Activated T-cell treated with anti-CD3 and anti-CD28 coated beads for 24 hours (primary cell): ENCODE measurements at regions not wholly inside any gene's neighbourhood (a gene's known extent, or its start where the extent isn't known, plus 50 kb on each side); places are given as distances from the start of the nearest gene placed in this dataset.
"Not testable (repeated sequence)": the region's sequence is repeated elsewhere in the genome, so short reads cannot be mapped to it uniquely, and the experiment has no call there.

ENCODE experiments used
- DNase-seq: peaks from one replicate; pipeline ENCODE4 v3.0.0-alpha.2; 2020; ENCODE audit warnings: low read depth

GRCh38 chr15:96818861-96819260, 488.4 kb downstream of the NR2F2 start:
- DNase-seq: no peak

- no peak for DNase-seq
Measured at GRCh38 chr15:96827981-96828380, 497.5 kb downstream of the NR2F2 start.

- DNase-seq: no peak
Measured at GRCh38 chr15:96837241-96837970, 506.9 kb downstream of the NR2F2 start.

- no peak for DNase-seq
Measured at GRCh38 chr15:96838081-96838480, 507.6 kb downstream of the NR2F2 start.

- no peak for DNase-seq
Measured at GRCh38 chr15:96849271-96849900, 518.9 kb downstream of the NR2F2 start.

- DNase-seq: no peak
Measured at GRCh38 chr15:96851613-96852012, 521.1 kb downstream of the NR2F2 start.

GRCh38 chr15:96858694-96859093, 528.2 kb downstream of the NR2F2 start:
- DNase-seq: no peak

- DNase-seq: no peak
Measured at GRCh38 chr15:96860741-96861140, 530.2 kb downstream of the NR2F2 start.

GRCh38 chr15:96867992-96868391, 537.5 kb downstream of the NR2F2 start:
- DNase-seq: no peak

GRCh38 chr15:96869122-96869521, 538.6 kb downstream of the NR2F2 start:
- DNase-seq: no peak

- DNase-seq: no peak
Measured at GRCh38 chr15:96869790-96870189, 539.3 kb downstream of the NR2F2 start.

GRCh38 chr15:96870580-96870979, 540.1 kb downstream of the NR2F2 start:
- no peak for DNase-seq

GRCh38 chr15:96877442-96877841, 546.9 kb downstream of the NR2F2 start:
- DNase-seq: not testable (repeated sequence)

GRCh38 chr15:96878129-96878528, 547.6 kb downstream of the NR2F2 start:
- DNase-seq: no peak

- DNase-seq: no peak
Measured at GRCh38 chr15:96882121-96882772, 551.7 kb downstream of the NR2F2 start.

GRCh38 chr15:96887730-96888129, 557.2 kb downstream of the NR2F2 start:
- no peak for DNase-seq

GRCh38 chr15:96888764-96889163, 558.3 kb downstream of the NR2F2 start:
- no peak for DNase-seq

GRCh38 chr15:96889734-96890480, 559.4 kb downstream of the NR2F2 start:
- DNase-seq: no peak

GRCh38 chr15:96891046-96891445, 560.5 kb downstream of the NR2F2 start:
- no peak for DNase-seq

GRCh38 chr15:96893159-96893906, 562.8 kb downstream of the NR2F2 start:
- no peak for DNase-seq

- DNase-seq: no peak
Measured at GRCh38 chr15:96894659-96895058, 564.2 kb downstream of the NR2F2 start.

- DNase-seq: no peak
Measured at GRCh38 chr15:96896766-96897165, 566.3 kb downstream of the NR2F2 start.
